GM18502 (cell line): ENCODE measurements at regions not wholly inside any gene's neighbourhood (a gene's known extent, or its start where the extent isn't known, plus 50 kb on each side); places are given as distances from the start of the nearest gene placed in this dataset.
A peak's percentile ranks its signal among the peaks of the same experiment; 100 is the strongest.

ENCODE experiments used
- ATAC-seq: cut with Tn5 transposase; IDR thresholded peaks from one replicate; pipeline ENCODE4 v1.9.1; 2021; ENCODE audit warnings: mild to moderate bottlenecking; ENCODE audit not compliant: unreplicated experiment, poor library complexity

GRCh38 chr2:155703917-155704316 lies 628.6 kb downstream of the NR4A2 start:
- ATAC-seq, result no peak

- no peak for ATAC-seq
Measured at GRCh38 chr2:155703048-155703447, 629.5 kb downstream of the NR4A2 start.

GRCh38 chr2:155701721-155702120 lies 630.8 kb downstream of the NR4A2 start:
- ATAC-seq, result no peak

GRCh38 chr2:155696571-155696970 lies 636.0 kb downstream of the NR4A2 start:
- no peak for ATAC-seq

GRCh38 chr2:155695505-155695904 lies 637.0 kb downstream of the NR4A2 start:
- no peak for ATAC-seq

- ATAC-seq, result no peak
Measured at GRCh38 chr2:155692856-155693255, 639.7 kb downstream of the NR4A2 start.

- ATAC-seq, result no peak
Measured at GRCh38 chr2:155692106-155692505, 640.4 kb downstream of the NR4A2 start.

- ATAC-seq, result peak; percentile 92
Measured at GRCh38 chr2:155690785-155691184, 641.7 kb downstream of the NR4A2 start.

GRCh38 chr2:155689791-155690190 lies 642.7 kb downstream of the NR4A2 start:
- no peak for ATAC-seq

GRCh38 chr2:155687181-155687580 lies 645.3 kb downstream of the NR4A2 start:
- ATAC-seq, result no peak

GRCh38 chr2:155679647-155680046 lies 652.9 kb downstream of the NR4A2 start:
- no peak for ATAC-seq

- no peak for ATAC-seq
Measured at GRCh38 chr2:155675920-155676319, 656.6 kb downstream of the NR4A2 start.

- ATAC-seq, result no peak
Measured at GRCh38 chr2:155665704-155666103, 666.8 kb downstream of the NR4A2 start.

GRCh38 chr2:155663265-155663664 lies 669.3 kb downstream of the NR4A2 start:
- no peak for ATAC-seq

- ATAC-seq, result no peak
Measured at GRCh38 chr2:155662224-155662623, 670.3 kb downstream of the NR4A2 start.

- ATAC-seq, result no peak
Measured at GRCh38 chr2:155653176-155653575, 679.3 kb downstream of the NR4A2 start.

GRCh38 chr2:155651851-155652250 lies 680.7 kb downstream of the NR4A2 start:
- no peak for ATAC-seq

- ATAC-seq, result no peak
Measured at GRCh38 chr2:155645791-155646190, 686.7 kb downstream of the NR4A2 start.

GRCh38 chr2:155643056-155643775 lies 689.3 kb downstream of the NR4A2 start:
- no peak for ATAC-seq

- ATAC-seq, result peak; percentile 80
Measured at GRCh38 chr2:155633887-155634570, 698.5 kb downstream of the NR4A2 start.

- ATAC-seq, result no peak
Measured at GRCh38 chr2:155633060-155633839, 699.3 kb downstream of the NR4A2 start.
